ENCODE measurements at regions not wholly inside any gene's neighbourhood (a gene's known extent, or its start where the extent isn't known, plus 50 kb on each side); places are given as distances from the start of the nearest gene placed in this dataset.
"Not testable (repeated sequence)": the region's sequence is repeated elsewhere in the genome, so short reads cannot be mapped to it uniquely, and the experiment has no call there.

- DNase-seq, result no peak
These were observed 338.9 kb upstream of the GRIA1 start for GRCh38 chr5:153151558-153151957.

GRCh38 chr5:153153086-153153485, 337.4 kb upstream of the GRIA1 start:
- DNase-seq, result no peak

GRCh38 chr5:153157156-153157555, 333.3 kb upstream of the GRIA1 start:
- DNase-seq, result peak; percentile 11

GRCh38 chr5:153158608-153159007, 331.9 kb upstream of the GRIA1 start:
- peak; percentile 56 for DNase-seq

GRCh38 chr5:153159616-153160015, 330.9 kb upstream of the GRIA1 start:
- DNase-seq, result no peak

- no peak for DNase-seq
These were observed 322.2 kb upstream of the GRIA1 start for GRCh38 chr5:153168241-153168640.

GRCh38 chr5:153187503-153187902, 303.0 kb upstream of the GRIA1 start:
- DNase-seq, result no peak

- DNase-seq, result no peak
These were observed 284.1 kb upstream of the GRIA1 start for GRCh38 chr5:153206361-153206760.

- no peak for DNase-seq
These were observed 281.5 kb upstream of the GRIA1 start for GRCh38 chr5:153209016-153209415.

GRCh38 chr5:153209687-153210086, 280.8 kb upstream of the GRIA1 start:
- DNase-seq, result no peak

- DNase-seq, result peak; percentile 70
These were observed 279.4 kb upstream of the GRIA1 start for GRCh38 chr5:153211076-153211475.

GRCh38 chr5:153212471-153212870, 278.0 kb upstream of the GRIA1 start:
- no peak for DNase-seq

GRCh38 chr5:153222936-153223335, 267.5 kb upstream of the GRIA1 start:
- DNase-seq, result no peak

GRCh38 chr5:153223376-153223775, 267.1 kb upstream of the GRIA1 start:
- DNase-seq, result no peak

GRCh38 chr5:153224651-153225050, 265.8 kb upstream of the GRIA1 start:
- no peak for DNase-seq

- no peak for DNase-seq
These were observed 256.5 kb upstream of the GRIA1 start for GRCh38 chr5:153233933-153234332.

- DNase-seq, result no peak
These were observed 254.2 kb upstream of the GRIA1 start for GRCh38 chr5:153236319-153236718.

GRCh38 chr5:153237671-153238332, 252.7 kb upstream of the GRIA1 start:
- no peak for DNase-seq

- DNase-seq, result no peak
These were observed 233.1 kb upstream of the GRIA1 start for GRCh38 chr5:153257381-153257780.

GRCh38 chr5:153258469-153258868, 232.0 kb upstream of the GRIA1 start:
- no peak for DNase-seq

- DNase-seq, result no peak
These were observed 223.0 kb upstream of the GRIA1 start for GRCh38 chr5:153267506-153267905.

- DNase-seq, result no peak
These were observed 214.8 kb upstream of the GRIA1 start for GRCh38 chr5:153275695-153276094.

GRCh38 chr5:153276151-153276550, 214.3 kb upstream of the GRIA1 start:
- no peak for DNase-seq

- DNase-seq, result not testable (repeated sequence)
These were observed 194.1 kb upstream of the GRIA1 start for GRCh38 chr5:153296251-153296844.

- no peak for DNase-seq
These were observed 190.6 kb upstream of the GRIA1 start for GRCh38 chr5:153299891-153300290.
